ENCODE measurements at regions not wholly inside any gene's neighbourhood (a gene's known extent, or its start where the extent isn't known, plus 50 kb on each side); places are given as distances from the start of the nearest gene placed in this dataset.

DNA sequence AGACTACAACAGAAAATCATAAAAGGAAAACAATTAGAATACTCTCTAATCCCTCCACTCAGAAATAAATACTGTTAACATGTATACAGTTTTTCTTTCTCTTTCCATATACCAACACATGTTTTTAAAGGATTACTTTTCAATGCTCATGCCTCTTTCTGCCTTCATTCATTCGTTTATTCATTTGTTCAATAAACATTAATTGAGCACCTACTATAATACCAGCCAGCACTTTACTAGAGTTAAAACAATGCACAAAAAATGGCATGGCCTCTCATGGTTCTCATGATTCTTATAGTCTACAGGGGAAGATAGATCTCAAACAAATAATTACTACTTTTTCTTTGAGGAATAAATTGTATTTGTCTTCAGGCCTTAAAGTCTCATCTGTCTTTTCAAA is 70.3 kb upstream of the RIPOR2 start:
- ChIA-PET POLR2A (interaction anchor here (0.8 to 2.4 kb wide), 14 partner anchors 11 to 97 kb away, joined by 3 to 7 read pairs (median 4); no protein-coding TSS in a partner anchor), CTCF (interaction anchor here (0.9 to 12.4 kb wide), 10 partner anchors 12 to 209 kb away, joined by 3 to 118 read pairs (median 13); partner anchors contain the start of gene RIPOR2)
- H3K4me1 Mint-ChIP-seq (ENCODE audit: low read depth): peaks cover 77% of the 10 kb centered on the region
- peak overlapping the region; percentile 52 for H3K4me3 Mint-ChIP-seq
- ATAC-seq (no peak), DNase-seq (no peak)
- H3K36me3 Mint-ChIP-seq (ENCODE audit: low read depth): no peaks in the 10 kb centered on the region
- peak overlapping the region; percentile 94 for H3K27ac Mint-ChIP-seq
- no peaks in the 10 kb centered on the region for H3K27me3 Mint-ChIP-seq
- intact Hi-C loops (cut with micrococcal nuclease): no loop called here
- no peaks in the 10 kb centered on the region for H3K9me3 Mint-ChIP-seq
- TF ChIP-seq CTCF (IDR thresholded peaks at IDR 0.05): no peak

DNA sequence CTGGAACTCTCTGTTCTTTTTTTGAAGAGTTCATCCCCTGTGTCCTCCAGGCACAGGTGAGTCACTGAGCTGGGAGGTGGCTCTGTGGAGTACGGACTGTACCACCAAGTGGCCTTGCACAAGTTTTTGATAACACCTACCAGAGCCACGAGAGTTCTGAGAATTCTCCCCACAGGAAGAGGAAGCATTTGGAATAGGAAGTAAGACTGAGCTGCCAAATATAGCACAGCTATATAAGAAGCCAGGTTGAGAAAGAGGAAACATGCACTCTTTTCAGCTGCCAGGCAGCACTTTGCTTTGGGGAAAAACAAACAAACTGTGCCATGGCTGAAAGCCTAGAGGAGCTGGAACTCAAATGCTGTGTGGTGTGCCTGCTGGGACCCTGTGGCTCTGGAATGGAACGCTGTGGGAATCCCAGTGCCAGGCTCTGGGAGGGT is 70.8 kb upstream of the RIPOR2 start:
- ChIA-PET CTCF (interaction anchor here (0.8 to 12.4 kb wide), 8 partner anchors 11 to 150 kb away, joined by 3 to 118 read pairs (median 20); partner anchors contain the start of gene RIPOR2), POLR2A (interaction anchor here (0.6 to 2.4 kb wide), 17 partner anchors 11 to 149 kb away, joined by 3 to 7 read pairs (median 4); no protein-coding TSS in a partner anchor)
- no peaks in the 10 kb centered on the region for H3K27me3 Mint-ChIP-seq
- ATAC-seq (peak; percentile 72), DNase-seq (peak; percentile 75)
- peak overlapping the region; percentile 52 for H3K4me3 Mint-ChIP-seq
- no peaks in the 10 kb centered on the region for H3K9me3 Mint-ChIP-seq
- intact Hi-C loops (cut with micrococcal nuclease): no loop called here
- H3K27ac Mint-ChIP-seq: peak overlapping the region; percentile 94
- H3K4me1 Mint-ChIP-seq (ENCODE audit: low read depth): peaks cover 82% of the 10 kb centered on the region
- no peaks in the 10 kb centered on the region for H3K36me3 Mint-ChIP-seq (ENCODE audit: low read depth)
- no peak for TF ChIP-seq CTCF (IDR thresholded peaks at IDR 0.05)

GRCh38 chr6:25007269-25007699 is 71.5 kb upstream of the RIPOR2 start:
- Mint-ChIP-seq H3K27me3 (no peaks in the 10 kb centered on the region), H3K36me3 (ENCODE audit: low read depth) (no peaks in the 10 kb centered on the region), H3K9me3 (no peaks in the 10 kb centered on the region), H3K4me1 (ENCODE audit: low read depth) (peaks cover 87% of the 10 kb centered on the region), H3K27ac (peak overlapping the region; percentile 94), H3K4me3 (peak overlapping the region; percentile 52)
- no peak for TF ChIP-seq CTCF (IDR thresholded peaks at IDR 0.05)
- DNase-seq (peak; percentile 79), ATAC-seq (peak; percentile 83)
- CTCF ChIA-PET: interaction anchor here (0.8 to 12.4 kb wide), 9 partner anchors 11 to 150 kb away, joined by 3 to 118 read pairs (median 16); partner anchors contain the start of gene RIPOR2
- intact Hi-C loops (cut with micrococcal nuclease): no loop called here
- POLR2A ChIA-PET: interaction anchor here (0.6 to 2.4 kb wide), 15 partner anchors 10 to 150 kb away, joined by 3 to 7 read pairs (median 4); no protein-coding TSS in a partner anchor

DNA sequence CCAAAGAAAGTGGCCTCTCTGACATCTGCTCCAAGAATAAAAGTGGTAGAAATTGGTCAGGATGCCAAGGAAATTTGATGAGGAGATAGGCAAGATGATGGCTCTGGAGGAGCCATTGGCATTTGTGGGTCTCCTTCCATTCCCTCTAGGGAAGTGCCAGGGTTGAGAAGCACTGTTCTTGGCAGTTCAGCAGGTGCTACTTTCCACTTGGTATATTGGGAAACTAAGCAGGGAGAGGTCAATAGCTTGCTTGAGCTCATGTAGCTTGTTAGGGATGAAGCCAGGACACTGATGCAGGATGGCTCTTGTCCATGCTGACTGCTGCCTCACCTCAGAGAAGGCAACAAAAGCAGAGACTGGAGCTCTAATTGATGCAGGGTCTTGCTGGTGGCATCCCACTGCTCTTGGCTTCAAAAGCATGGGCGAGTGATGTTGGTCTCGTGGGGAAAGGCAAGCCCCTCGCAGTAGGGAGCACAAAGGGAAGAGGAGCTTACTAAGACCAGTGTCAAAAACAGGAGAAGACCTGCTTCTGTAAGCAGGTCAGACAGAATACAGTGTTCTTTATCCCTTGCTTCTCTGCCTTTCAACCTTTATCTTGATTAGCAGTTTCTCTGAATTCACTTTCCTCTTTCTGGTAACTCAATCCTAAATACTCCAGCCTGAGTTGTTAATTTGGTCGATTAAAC is 73.1 kb upstream of the RIPOR2 start:
- ChIA-PET CTCF (interaction anchor here (0.6 to 12.4 kb wide), 10 partner anchors 9 to 152 kb away, joined by 3 to 118 read pairs (median 6); partner anchors contain the start of gene RIPOR2), POLR2A (interaction anchor here (0.9 to 2.4 kb wide), 6 partner anchors 9 to 109 kb away, joined by 3 to 8 read pairs (median 3); partner anchors contain the start of gene RIPOR2)
- Mint-ChIP-seq H3K9me3 (no peaks in the 10 kb centered on the region), H3K4me3 (peak overlapping the region; percentile 31), H3K27ac (peak overlapping the region; percentile 82), H3K27me3 (no peaks in the 10 kb centered on the region), H3K36me3 (ENCODE audit: low read depth) (no peaks in the 10 kb centered on the region), H3K4me1 (ENCODE audit: low read depth) (peaks cover 93% of the 10 kb centered on the region)
- no peak for ATAC-seq
- intact Hi-C loops (cut with micrococcal nuclease): no loop called here
- no peak for DNase-seq
- no peak for TF ChIP-seq CTCF (IDR thresholded peaks at IDR 0.05)

DNA sequence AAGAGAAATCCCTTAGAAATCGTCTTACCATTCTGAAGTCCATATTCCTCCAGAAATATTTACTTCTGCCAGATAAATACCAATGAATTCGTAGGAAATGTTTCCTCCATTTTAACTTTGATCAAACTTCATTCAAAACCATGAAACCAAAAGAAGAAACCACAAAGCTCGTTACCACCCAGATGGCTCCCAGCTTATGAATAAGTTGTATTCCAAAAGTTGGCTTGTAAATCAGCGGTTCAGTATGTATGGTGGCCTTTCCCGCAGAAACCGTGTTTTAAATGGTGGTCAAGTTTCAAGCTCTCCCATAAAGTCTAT is 73.6 kb upstream of the RIPOR2 start:
- H3K27me3 Mint-ChIP-seq: no peaks in the 10 kb centered on the region
- H3K36me3 Mint-ChIP-seq (ENCODE audit: low read depth): no peaks in the 10 kb centered on the region
- peak overlapping the region; percentile 31 for H3K4me3 Mint-ChIP-seq
- no peak for DNase-seq
- peaks cover 90% of the 10 kb centered on the region for H3K4me1 Mint-ChIP-seq (ENCODE audit: low read depth)
- no peaks in the 10 kb centered on the region for H3K9me3 Mint-ChIP-seq
- TF ChIP-seq CTCF (IDR thresholded peaks at IDR 0.05): no peak
- intact Hi-C loops (cut with micrococcal nuclease): no loop called here
- ChIA-PET POLR2A (interaction anchor here (0.9 to 2.4 kb wide), 6 partner anchors 10 to 109 kb away, joined by 3 to 8 read pairs (median 3); partner anchors contain the start of gene RIPOR2), CTCF (interaction anchor here (0.6 to 12.4 kb wide), 10 partner anchors 9 to 152 kb away, joined by 3 to 118 read pairs (median 6); partner anchors contain the start of gene RIPOR2)
- peak overlapping the region; percentile 82 for H3K27ac Mint-ChIP-seq
- no peak for ATAC-seq

Measured in activated CD8-positive, alpha-beta T cell treated with anti-CD3 and anti-CD28 coated beads for 36 hours (primary cell).